Eye (tissue), 1 donor: ENCODE measurements at regions not wholly inside any gene's neighbourhood (a gene's known extent, or its start where the extent isn't known, plus 50 kb on each side); places are given as distances from the start of the nearest gene placed in this dataset.
"Not testable (repeated sequence)": the region's sequence is repeated elsewhere in the genome, so short reads cannot be mapped to it uniquely, and the experiment has no call there.

Experiments used
- DNase-seq: peaks from one replicate; pipeline ENCODE4 v3.0.0-alpha.2; 2015

GRCh38 chr7:121618182-121618581 is 222.1 kb upstream of the FAM3C start:
- no peak for DNase-seq

- no peak for DNase-seq
These were observed 214.1 kb upstream of the FAM3C start for GRCh38 chr7:121610243-121610642.

- no peak for DNase-seq
These were observed 213.1 kb upstream of the FAM3C start for GRCh38 chr7:121609208-121609607.

DNA sequence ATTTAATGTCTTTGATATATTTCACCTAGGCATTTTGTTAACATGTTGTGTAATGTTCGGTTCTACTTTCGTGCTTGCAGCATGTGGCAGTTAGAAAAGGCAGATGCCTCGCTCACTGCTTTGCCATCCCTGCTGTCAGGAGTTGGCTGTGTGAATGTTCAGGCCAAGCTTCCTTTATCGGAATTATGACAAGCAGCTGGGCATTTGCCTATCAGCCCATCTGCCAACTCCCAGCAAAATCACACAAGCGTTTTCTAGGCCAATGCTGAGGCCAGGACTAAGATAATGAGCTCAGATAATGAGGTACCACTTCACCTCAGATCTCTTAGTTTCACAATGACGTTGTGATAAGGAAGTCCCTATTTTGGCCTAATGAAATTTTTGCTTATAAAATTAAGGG is 212.7 kb upstream of the FAM3C start:
- peak; percentile 81 for DNase-seq

GRCh38 chr7:121608183-121608582 is 212.1 kb upstream of the FAM3C start:
- DNase-seq, result not testable (repeated sequence)

- DNase-seq, result peak; percentile 50
These were observed 209.2 kb upstream of the FAM3C start for GRCh38 chr7:121605317-121605680.

DNA sequence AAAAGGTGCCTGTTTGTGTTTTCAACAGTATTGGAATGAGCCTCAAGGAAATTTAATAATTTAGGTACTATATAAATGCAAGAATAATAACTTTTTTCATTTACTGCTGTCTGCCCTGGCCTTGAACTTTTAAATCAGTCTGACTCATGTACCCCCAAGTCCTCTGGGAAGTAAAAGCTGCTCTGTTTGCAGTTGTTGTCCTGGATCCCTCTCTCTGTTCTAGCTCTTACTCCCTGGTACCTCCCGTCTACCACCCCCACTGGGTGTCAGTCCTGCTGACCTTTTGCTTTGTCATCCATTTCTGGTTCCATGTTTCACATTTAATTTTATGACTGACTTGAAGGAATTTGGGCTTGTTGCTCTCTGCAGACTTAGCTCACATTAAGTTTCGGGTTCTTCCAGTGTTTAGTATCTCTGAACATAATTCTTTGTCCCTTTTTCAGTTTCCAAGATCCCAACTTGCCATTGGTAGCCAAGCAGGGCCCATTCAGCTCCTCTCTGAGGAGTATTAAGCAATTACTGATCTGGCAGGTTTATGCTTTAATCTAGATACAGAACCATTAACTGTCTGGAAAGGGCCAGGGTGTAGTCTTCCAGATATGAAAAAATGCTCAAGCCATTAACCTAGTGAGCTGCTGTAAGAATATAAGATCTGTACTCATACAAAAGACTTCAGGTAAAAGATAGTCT is 208.7 kb upstream of the FAM3C start:
- no peak for DNase-seq

DNA sequence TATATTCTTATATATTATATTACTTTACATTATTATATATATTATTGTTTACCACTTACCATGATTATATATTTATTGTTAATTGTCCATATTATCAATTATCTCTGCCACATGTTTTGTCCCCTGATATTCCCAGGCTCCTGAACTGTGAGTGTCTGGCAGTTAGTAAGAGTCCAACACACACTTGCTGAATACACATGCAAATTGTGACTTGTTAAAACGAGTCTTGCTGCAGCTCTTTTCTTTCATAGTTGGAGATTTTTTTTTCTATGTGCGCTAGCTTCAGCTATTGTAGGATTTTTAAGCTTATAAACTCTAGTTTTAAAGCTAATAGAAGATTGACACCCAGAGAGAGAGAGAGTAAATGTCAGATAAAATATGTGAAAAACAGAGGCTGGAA is 207.8 kb upstream of the FAM3C start:
- no peak for DNase-seq

DNA sequence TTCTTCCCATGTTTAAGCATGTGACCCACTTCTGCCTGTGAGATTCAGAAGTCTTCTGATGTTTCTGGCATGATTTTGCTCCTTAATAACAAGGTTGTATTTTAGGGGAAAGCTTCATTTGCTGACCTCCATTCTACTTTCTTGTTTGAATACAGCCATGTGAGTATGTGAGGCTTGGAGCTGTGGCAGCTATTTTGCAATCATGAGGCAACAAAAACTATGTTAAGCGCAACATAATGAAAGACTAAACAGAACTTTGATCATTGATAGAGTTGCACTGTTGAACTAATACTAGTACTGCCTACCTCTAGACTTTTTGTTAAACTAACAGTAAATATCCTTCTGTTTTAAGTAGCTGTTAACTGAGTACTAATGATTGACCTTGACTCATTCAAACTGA is 203.8 kb upstream of the FAM3C start:
- no peak for DNase-seq

GRCh38 chr7:121595758-121596696 is 199.9 kb upstream of the FAM3C start:
- DNase-seq, result peak; percentile 71

DNA sequence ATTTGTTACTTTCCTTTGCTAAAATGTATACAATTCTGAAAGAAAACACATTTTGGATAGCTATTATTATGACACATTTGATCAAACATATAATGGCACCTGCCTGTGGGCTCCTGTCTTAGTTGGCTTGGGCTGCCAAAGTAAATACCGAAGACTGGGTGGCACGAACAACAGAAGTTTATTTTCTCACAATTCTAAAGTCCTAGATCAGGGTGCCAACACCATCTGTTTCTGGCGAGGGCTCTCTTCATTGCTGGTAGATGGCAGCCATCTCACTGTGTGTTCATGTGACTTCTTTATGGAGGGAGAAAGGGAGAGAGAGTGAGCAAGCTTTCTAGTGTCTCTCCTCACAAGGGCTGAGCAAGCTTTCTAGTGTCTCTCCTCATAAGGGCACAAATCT is 195.8 kb upstream of the FAM3C start:
- DNase-seq, result no peak

GRCh38 chr7:121587435-121587834 is 191.3 kb upstream of the FAM3C start:
- DNase-seq, result no peak

GRCh38 chr7:121582258-121582657 is 186.2 kb upstream of the FAM3C start:
- DNase-seq, result no peak

GRCh38 chr7:121579639-121580038 is 183.5 kb upstream of the FAM3C start:
- DNase-seq, result no peak

GRCh38 chr7:121578669-121579068 is 182.6 kb upstream of the FAM3C start:
- DNase-seq, result no peak

- DNase-seq, result peak; percentile 72
These were observed 180.2 kb upstream of the FAM3C start for GRCh38 chr7:121576148-121576917.

DNA sequence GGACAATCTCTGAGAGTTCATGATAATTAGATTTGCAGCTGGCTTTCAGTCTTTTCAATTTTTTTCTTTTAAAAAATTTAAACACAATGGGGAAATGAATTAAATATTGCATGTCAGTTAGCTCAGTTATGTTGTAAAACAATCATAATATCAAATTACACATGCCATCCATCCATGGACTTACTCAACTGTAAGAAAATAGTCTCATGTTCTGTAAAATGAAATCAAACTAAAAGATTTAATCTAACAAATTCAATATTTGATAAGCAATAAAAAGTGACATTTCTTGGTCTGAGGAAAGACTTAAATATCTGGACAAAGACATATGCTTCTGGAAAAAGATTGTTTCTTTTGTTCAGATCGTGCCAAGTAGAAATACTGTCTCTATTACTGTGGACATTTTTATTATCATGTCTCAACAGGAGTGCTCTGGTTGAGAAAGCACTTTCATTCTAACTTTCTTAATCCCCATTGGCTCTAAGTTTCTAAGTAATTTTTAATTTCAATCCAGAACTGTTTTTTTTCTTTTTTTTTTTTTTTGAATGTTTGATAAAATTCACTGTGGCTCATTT is 179.2 kb upstream of the FAM3C start:
- DNase-seq, result peak; percentile 62

GRCh38 chr7:121574109-121574508 is 178.0 kb upstream of the FAM3C start:
- peak; percentile 62 for DNase-seq

DNA sequence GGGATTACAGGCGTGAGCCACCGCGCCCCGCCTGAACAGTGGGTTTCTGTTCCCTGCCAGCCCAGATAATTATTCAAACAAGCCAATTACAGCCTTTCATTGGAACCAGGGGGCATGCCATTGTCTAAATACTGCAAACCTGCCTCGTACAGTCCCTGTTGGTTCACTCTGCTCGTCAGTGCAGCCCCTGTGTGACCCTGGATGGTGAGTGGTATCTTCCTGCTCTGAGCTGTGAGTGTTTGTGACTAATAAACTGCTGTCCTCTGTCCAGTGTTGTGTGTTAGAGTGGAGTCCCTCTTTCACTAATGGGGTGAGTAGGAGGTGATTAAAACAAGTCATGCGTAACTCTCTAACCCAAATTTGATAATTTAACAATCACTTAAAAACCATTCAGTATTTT is 176.5 kb upstream of the FAM3C start:
- peak; percentile 64 for DNase-seq

- DNase-seq, result no peak
These were observed 174.3 kb upstream of the FAM3C start for GRCh38 chr7:121570365-121570764.

- DNase-seq, result no peak
These were observed 167.1 kb upstream of the FAM3C start for GRCh38 chr7:121563177-121563576.

- no peak for DNase-seq
These were observed 166.2 kb upstream of the FAM3C start for GRCh38 chr7:121562259-121562658.

DNA sequence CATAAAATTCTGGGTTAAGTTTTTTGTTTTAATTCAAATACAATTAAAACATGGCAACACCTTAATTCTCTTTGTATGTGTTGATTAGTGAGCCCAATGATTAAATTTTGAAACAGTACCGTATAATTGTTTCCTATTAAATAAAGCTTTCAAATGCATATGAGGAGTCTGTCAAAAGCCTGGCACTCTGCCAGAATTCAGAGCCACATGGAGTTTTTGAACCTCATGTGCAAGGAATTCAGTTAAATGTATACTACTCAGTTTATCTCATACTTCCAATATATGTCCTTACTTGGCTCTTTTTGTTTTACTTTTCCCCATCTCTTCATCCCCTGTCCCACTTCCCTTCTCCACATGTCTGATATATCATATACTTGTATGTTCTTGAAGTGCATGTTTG is 165.6 kb upstream of the FAM3C start:
- DNase-seq, result peak; percentile 37
